ENCODE measurements at regions not wholly inside any gene's neighbourhood (a gene's known extent, or its start where the extent isn't known, plus 50 kb on each side); places are given as distances from the start of the nearest gene placed in this dataset.

DNA sequence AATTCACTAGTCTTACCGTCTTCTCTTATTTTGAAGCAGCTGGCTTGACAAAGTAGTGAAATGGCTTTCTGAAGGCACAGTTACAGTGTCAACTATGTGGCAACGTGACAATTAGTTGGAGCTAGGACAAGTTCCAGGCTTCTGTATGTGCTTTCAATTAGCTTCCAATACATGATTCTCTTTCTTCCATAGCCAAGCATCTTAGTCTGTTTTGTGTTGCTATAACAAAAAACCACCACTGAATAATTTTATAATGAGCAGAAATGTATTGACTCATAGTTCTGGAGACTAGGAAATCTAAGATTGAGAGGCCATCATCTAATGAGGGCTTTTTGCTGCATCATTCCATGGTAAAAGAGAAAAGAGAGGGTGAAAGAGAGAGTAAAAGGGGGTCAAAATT, 365.1 kb upstream of the PLSCR5 start:
- TF ChIP-seq, protein P1, sequence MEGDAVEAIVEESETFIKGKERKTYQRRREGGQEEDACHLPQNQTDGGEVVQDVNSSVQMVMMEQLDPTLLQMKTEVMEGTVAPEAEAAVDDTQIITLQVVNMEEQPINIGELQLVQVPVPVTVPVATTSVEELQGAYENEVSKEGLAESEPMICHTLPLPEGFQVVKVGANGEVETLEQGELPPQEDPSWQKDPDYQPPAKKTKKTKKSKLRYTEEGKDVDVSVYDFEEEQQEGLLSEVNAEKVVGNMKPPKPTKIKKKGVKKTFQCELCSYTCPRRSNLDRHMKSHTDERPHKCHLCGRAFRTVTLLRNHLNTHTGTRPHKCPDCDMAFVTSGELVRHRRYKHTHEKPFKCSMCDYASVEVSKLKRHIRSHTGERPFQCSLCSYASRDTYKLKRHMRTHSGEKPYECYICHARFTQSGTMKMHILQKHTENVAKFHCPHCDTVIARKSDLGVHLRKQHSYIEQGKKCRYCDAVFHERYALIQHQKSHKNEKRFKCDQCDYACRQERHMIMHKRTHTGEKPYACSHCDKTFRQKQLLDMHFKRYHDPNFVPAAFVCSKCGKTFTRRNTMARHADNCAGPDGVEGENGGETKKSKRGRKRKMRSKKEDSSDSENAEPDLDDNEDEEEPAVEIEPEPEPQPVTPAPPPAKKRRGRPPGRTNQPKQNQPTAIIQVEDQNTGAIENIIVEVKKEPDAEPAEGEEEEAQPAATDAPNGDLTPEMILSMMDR (IDR thresholded peaks at IDR 0.05) = no peak
- TF ChIP-seq, protein P2, sequence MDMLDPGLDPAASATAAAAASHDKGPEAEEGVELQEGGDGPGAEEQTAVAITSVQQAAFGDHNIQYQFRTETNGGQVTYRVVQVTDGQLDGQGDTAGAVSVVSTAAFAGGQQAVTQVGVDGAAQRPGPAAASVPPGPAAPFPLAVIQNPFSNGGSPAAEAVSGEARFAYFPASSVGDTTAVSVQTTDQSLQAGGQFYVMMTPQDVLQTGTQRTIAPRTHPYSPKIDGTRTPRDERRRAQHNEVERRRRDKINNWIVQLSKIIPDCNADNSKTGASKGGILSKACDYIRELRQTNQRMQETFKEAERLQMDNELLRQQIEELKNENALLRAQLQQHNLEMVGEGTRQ (CRISPR knock-in tag; IDR thresholded peaks at IDR 0.05) = no peak

Data from WTC11 (cell line).